Heart left ventricle (tissue), 13 donors: ENCODE measurements at regions not wholly inside any gene's neighbourhood (a gene's known extent, or its start where the extent isn't known, plus 50 kb on each side); places are given as distances from the start of the nearest gene placed in this dataset.

ENCODE experiments used
- POLR2A ChIP-seq, 2 donors: fragments of 450-650 bp; IDR thresholded peaks; one replicate each; pipeline ENCODE4 v1.6.1; 2017; ENCODE audit warnings: antibody characterized with exemption in 2 of 2, mild to moderate bottlenecking in 2 of 2, moderate library complexity in 2 of 2
- TF ChIP-seq, protein P1 (sequence below), 12 donors: fragments of 200-600 bp; sonication (generic) in 4 of 12; IDR thresholded peaks; one replicate each; pipeline versions ENCODE4 v1.5.0 to v1.8.0; 2018 to 2022; ENCODE audit warnings: antibody characterized with exemption in 12 of 12, mild to moderate bottlenecking in 5 of 12
- donor health status: ischemic (EF 13 %, LVEDD 7.1; RV severe dilation, severe dysfunction).
- donor health status: DM: no; HTN: yes; CAD: no.
- donor health status: DM: no; HTN: no; CAD: no.
- donor health status: ischemic (EF 25% LVEDD 6.9; RV normal size, moderate dysfunction).
- donor health status: ischemic (EF 25% LVEDD 5.7; RV mildly dilated, moderate dysfunction).
- donor health status: ischemic (EF 35%, LVEDD 5.7; RV mildly dilated, moderate dysfunction).
- donor health status: nonischemic (EF 11% LVEDD 7.7; RV severe dilation, severe dysfunction).
- donor health status: DM: yes; HTN: yes; CAD: no.
- donor health status: PGD.
- donor health status: ischemic (EF 29% LVEDD 5.4; RV normal size, mild dysfunction).
- donor health status: nonischemic (EF 23%, LVEDD 6.1; RV moderate dilation, normal function).

GRCh38 chr13:97119943-97120342 is 102.2 kb upstream of the MBNL2 start:
- TF ChIP-seq, protein P1, sequence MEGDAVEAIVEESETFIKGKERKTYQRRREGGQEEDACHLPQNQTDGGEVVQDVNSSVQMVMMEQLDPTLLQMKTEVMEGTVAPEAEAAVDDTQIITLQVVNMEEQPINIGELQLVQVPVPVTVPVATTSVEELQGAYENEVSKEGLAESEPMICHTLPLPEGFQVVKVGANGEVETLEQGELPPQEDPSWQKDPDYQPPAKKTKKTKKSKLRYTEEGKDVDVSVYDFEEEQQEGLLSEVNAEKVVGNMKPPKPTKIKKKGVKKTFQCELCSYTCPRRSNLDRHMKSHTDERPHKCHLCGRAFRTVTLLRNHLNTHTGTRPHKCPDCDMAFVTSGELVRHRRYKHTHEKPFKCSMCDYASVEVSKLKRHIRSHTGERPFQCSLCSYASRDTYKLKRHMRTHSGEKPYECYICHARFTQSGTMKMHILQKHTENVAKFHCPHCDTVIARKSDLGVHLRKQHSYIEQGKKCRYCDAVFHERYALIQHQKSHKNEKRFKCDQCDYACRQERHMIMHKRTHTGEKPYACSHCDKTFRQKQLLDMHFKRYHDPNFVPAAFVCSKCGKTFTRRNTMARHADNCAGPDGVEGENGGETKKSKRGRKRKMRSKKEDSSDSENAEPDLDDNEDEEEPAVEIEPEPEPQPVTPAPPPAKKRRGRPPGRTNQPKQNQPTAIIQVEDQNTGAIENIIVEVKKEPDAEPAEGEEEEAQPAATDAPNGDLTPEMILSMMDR (IDR thresholded peaks at IDR 0.05): no peak
- TF ChIP-seq POLR2A (IDR thresholded peaks at IDR 0.05): no peak
